WTC11 (cell line): ENCODE measurements at regions not wholly inside any gene's neighbourhood (a gene's known extent, or its start where the extent isn't known, plus 50 kb on each side); places are given as distances from the start of the nearest gene placed in this dataset.

Experiments
- CREB1 ChIP-seq: sonication (generic); formaldehyde crosslinking; IDR thresholded peaks from 2 replicates; pipeline ENCODE4 v1.8.0; 2023; ENCODE audit warnings: mild to moderate bottlenecking, missing genetic modification reagents
- ZBTB21 ChIP-seq: sonication (generic); formaldehyde crosslinking; IDR thresholded peaks from 2 replicates; pipeline ENCODE4 v1.8.1; 2023; ENCODE audit warnings: mild to moderate bottlenecking, missing genetic modification reagents, borderline replicate concordance
- ZNF138 ChIP-seq: sonication (generic); formaldehyde crosslinking; conservative IDR thresholded peaks from 2 replicates; pipeline ENCODE4 v1.8.1; 2022; ENCODE audit warnings: mild to moderate bottlenecking, moderate library complexity, missing genetic modification reagents
- TF ChIP-seq, protein P1 (sequence below): fragments of 200-600 bp; IDR thresholded peaks from 2 replicates; pipeline ENCODE4 v1.8.0; 2022; ENCODE audit warnings: antibody characterized with exemption
- TF ChIP-seq, protein P2 (sequence below): sonication (generic); formaldehyde crosslinking; IDR thresholded peaks from 2 replicates; pipeline ENCODE4 v1.8.0; 2022; ENCODE audit warnings: mild to moderate bottlenecking, missing genetic modification reagents
- TF ChIP-seq, protein P3 (sequence below): sonication (generic); formaldehyde crosslinking; IDR thresholded peaks from 2 replicates; pipeline ENCODE4 v1.8.0; 2022; ENCODE audit warnings: mild to moderate bottlenecking, missing genetic modification reagents
- TF ChIP-seq, protein P4 (sequence below): fragments of 250-450 bp; sonication (Bioruptor Pico); IDR thresholded peaks from 2 replicates; pipeline ENCODE4 v2.1.2; 2022; ENCODE audit warnings: mild to moderate bottlenecking, moderate library complexity

DNA sequence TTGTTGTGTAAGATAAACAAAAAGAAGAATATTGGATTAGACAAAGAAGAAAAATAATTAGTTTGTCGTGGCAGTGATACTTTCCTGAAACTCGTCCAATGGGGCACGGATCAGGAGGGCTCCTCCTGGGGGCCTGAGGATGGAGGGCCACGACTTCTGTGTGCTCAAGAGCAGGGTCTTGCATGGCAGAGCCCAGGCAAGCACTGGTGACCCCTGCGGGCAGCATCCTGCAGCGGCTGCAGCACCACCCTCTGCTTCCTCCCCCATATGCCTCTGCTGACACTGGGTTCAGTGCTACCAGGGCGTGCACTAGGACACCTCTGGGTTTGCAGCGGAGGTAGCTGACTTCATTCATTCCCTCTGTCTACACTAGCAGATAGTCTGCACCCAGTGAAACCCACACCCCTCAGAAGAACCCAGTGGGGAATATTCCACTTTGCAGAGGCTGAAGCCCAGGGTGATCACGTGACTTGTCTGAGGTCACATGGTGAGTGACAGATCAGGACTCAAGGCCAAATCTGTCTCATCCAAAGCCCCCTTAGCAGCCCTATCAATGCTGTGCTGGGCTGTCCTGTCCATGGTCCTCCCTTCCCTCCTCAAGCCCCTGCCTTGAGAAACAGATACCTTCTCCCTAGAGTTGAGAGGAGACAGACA lies 375.5 kb downstream of the TCERG1L start:
- TF ChIP-seq, protein P1, sequence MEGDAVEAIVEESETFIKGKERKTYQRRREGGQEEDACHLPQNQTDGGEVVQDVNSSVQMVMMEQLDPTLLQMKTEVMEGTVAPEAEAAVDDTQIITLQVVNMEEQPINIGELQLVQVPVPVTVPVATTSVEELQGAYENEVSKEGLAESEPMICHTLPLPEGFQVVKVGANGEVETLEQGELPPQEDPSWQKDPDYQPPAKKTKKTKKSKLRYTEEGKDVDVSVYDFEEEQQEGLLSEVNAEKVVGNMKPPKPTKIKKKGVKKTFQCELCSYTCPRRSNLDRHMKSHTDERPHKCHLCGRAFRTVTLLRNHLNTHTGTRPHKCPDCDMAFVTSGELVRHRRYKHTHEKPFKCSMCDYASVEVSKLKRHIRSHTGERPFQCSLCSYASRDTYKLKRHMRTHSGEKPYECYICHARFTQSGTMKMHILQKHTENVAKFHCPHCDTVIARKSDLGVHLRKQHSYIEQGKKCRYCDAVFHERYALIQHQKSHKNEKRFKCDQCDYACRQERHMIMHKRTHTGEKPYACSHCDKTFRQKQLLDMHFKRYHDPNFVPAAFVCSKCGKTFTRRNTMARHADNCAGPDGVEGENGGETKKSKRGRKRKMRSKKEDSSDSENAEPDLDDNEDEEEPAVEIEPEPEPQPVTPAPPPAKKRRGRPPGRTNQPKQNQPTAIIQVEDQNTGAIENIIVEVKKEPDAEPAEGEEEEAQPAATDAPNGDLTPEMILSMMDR: no peak
- TF ChIP-seq ZBTB21 (CRISPR knock-in tag) (no peak), ZNF138 (no peak), CREB1 (CRISPR knock-in tag) (no peak)
- TF ChIP-seq, protein P2, sequence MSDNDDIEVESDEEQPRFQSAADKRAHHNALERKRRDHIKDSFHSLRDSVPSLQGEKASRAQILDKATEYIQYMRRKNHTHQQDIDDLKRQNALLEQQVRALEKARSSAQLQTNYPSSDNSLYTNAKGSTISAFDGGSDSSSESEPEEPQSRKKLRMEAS (CRISPR knock-in tag): no peak
- TF ChIP-seq, protein P3, sequence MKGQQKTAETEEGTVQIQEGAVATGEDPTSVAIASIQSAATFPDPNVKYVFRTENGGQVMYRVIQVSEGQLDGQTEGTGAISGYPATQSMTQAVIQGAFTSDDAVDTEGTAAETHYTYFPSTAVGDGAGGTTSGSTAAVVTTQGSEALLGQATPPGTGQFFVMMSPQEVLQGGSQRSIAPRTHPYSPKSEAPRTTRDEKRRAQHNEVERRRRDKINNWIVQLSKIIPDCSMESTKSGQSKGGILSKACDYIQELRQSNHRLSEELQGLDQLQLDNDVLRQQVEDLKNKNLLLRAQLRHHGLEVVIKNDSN (CRISPR knock-in tag): peak; percentile 62
- TF ChIP-seq, protein P4, sequence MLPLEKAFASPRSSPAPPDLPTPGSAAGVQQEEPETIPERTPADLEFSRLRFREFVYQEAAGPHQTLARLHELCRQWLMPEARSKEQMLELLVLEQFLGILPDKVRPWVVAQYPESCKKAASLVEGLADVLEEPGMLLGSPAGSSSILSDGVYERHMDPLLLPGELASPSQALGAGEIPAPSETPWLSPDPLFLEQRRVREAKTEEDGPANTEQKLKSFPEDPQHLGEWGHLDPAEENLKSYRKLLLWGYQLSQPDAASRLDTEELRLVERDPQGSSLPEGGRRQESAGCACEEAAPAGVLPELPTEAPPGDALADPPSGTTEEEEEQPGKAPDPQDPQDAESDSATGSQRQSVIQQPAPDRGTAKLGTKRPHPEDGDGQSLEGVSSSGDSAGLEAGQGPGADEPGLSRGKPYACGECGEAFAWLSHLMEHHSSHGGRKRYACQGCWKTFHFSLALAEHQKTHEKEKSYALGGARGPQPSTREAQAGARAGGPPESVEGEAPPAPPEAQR (CRISPR knock-in tag): no peak
